Activated CD8-positive, alpha-beta memory T cell treated with anti-CD3 and anti-CD28 coated beads for 24 hours (primary cell): ENCODE measurements at regions not wholly inside any gene's neighbourhood (a gene's known extent, or its start where the extent isn't known, plus 50 kb on each side); places are given as distances from the start of the nearest gene placed in this dataset.

ENCODE experiments used
- DNase-seq: peaks from one replicate; pipeline ENCODE4 v3.0.0-alpha.2; 2020

DNA sequence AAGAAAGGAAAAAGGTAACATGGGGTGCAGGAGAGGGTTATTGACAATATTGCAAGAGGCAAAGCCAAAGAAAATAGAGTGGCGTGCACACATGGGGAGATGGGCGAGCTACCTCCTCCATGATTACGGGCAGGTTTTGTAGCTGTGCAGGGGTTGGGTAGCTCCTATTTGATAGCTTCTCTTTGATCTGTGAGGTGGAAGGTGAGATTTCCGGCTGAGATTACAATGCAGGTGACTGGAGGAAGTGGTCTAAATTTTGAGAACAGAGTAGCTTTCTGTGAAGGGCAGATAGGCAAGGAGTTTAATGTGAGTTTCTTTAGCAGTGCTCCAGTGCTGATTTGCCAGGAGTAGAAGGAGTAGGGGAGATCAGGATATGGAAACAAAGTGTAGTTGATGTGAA is 263.4 kb downstream of the PLA2G4A start:
- no peak for DNase-seq

DNA sequence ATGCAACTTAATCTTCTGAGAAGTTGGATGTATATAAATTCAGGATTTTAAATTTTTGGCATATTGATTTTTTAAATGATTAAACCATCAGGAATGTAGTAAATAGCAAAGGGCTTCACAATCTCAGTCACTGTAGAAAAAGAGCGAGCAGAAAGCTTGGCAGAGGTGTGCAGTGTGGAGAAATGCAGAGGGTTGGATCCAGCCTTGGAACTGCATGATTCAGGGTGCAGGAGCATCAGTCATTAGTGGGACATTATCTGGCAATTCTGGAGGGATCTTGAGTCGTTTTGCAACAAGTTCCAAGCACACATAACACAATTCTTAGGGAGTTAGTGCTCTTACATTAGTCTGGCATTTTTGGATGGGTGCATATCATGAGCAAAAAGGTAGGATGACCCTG is 267.9 kb downstream of the PLA2G4A start:
- no peak for DNase-seq

GRCh38 chr1:187110351-187110750 is 281.6 kb downstream of the PLA2G4A start:
- no peak for DNase-seq

GRCh38 chr1:187114792-187115191 is 286.0 kb downstream of the PLA2G4A start:
- DNase-seq: no peak

GRCh38 chr1:187121661-187122060 is 292.9 kb downstream of the PLA2G4A start:
- no peak for DNase-seq

DNA sequence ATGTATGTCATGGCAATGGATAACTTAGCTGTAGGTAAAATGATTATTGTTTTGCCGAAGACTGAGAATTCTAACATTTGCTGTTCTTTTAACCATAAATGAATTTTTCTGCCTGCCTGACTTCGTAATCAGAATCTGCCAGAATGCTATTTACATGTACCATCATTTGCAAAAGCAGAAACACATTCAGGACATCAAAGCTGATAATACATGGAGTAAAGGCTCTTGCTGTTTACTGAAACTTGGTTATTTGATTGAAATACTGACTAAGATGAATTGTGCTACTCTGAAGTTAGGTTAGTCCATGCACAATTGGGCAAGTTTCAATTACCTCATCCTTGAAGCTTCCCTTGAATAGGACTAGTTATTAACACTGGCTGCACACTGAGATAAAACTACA is 293.8 kb downstream of the PLA2G4A start:
- no peak for DNase-seq

- no peak for DNase-seq
Observed at GRCh38 chr1:187129132-187129531, 300.4 kb downstream of the PLA2G4A start.

- no peak for DNase-seq
Observed at GRCh38 chr1:187143783-187144182, 315.0 kb downstream of the PLA2G4A start.

- no peak for DNase-seq
Observed at GRCh38 chr1:187146388-187146787, 317.6 kb downstream of the PLA2G4A start.

- no peak for DNase-seq
Observed at GRCh38 chr1:187151555-187151954, 322.8 kb downstream of the PLA2G4A start.

DNA sequence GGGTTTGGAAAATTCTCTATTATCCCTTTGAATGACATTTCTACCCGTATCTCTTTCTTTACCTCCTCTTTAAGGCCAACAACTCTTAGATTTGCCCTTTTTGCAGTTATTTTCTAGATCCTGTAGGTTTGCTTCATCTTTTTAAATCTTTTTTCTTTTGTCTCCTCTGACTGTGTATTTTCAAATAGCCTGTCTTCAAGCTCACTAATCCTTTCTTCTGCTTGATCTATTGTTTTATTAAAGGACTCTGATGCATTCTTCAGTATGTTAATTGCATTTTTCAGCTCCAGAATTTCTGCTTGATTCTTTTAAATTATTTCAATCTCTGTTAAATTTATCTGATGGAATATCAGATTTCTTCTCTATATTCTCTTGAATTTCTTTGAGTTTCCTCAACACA is 324.3 kb downstream of the PLA2G4A start:
- no peak for DNase-seq

DNA sequence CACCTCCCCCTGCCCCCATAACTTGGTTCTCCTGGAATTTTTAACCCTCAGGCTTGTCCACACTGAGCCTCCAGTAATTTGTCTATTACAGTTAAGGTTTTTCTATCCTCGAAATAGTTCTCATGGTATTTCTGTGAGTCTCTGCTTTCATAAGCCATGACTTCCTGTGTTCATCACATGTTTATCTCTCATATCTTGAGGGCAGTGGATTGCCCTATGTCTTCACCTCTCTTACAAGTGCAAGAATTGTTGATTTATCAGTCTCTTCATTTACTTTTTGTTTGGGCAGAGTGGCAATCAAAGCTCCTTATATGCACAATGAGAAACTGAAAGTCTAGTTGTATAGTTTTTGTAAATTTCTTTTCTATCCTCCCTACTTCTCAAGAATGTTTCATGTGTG is 328.4 kb downstream of the PLA2G4A start:
- no peak for DNase-seq

GRCh38 chr1:187157552-187157951 is 328.8 kb downstream of the PLA2G4A start:
- DNase-seq: no peak

- no peak for DNase-seq
Observed at GRCh38 chr1:187167555-187167954, 338.8 kb downstream of the PLA2G4A start.

DNA sequence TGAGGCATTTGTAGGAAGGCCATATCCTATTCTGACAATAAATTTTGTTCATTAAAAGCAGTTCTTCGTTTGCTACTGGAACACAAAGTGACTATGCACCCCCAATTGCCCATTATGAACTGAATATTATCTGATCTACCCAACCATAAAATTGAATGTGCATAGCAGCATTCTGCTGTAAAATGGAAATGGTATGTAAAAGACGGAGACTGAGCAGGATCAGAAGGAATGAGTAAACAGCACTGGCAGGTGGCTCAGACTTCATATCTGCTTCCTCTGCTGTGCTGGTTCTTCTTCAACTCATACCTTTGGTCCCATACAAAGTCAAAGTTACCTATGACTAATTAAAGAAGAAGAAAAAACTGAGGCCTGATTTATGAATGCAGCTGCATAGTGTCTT is 339.5 kb downstream of the PLA2G4A start:
- no peak for DNase-seq

GRCh38 chr1:187185389-187185788 is 356.6 kb downstream of the PLA2G4A start:
- DNase-seq: no peak

DNA sequence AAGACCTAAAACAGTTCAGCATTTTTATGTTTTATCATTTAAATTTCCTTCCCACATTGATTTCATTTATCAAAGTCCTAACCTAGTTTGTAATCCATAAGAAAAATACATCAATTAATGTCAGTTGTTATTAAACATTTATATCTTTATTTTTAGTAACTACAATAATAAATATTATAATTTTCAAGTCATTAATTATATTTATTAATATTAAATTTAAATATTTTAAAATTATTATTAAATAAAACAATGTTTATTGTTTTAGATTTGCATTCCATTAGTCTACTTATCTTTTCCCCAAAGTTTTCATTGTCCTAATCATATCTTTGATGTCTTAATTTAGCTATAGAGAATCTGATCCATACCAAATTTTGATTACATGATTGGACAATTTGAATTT is 368.9 kb downstream of the PLA2G4A start:
- no peak for DNase-seq

- no peak for DNase-seq
Observed at GRCh38 chr1:187203257-187203656, 374.5 kb downstream of the PLA2G4A start.

- DNase-seq: no peak
Observed at GRCh38 chr1:187212377-187212776, 383.6 kb downstream of the PLA2G4A start.

- DNase-seq: no peak
Observed at GRCh38 chr1:187226396-187226795, 397.6 kb downstream of the PLA2G4A start.

DNA sequence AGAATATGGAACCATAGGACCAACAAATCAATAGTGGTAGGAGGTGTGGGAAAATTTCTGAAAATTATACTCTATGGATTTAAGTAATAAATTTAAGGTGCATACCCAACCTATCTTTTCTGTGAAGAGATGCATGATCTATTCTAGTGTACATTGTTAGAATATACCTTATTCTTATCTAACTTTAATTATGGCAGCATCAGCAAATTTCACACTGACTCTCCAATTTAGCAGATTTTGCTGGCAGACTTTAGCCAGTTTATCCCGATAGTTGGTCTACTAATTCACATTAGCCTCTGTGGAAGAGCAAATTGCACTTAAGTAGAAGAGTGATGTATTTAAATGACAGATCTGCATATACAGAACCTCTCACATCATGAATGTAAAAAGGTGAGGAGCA is 400.0 kb downstream of the PLA2G4A start:
- no peak for DNase-seq

DNA sequence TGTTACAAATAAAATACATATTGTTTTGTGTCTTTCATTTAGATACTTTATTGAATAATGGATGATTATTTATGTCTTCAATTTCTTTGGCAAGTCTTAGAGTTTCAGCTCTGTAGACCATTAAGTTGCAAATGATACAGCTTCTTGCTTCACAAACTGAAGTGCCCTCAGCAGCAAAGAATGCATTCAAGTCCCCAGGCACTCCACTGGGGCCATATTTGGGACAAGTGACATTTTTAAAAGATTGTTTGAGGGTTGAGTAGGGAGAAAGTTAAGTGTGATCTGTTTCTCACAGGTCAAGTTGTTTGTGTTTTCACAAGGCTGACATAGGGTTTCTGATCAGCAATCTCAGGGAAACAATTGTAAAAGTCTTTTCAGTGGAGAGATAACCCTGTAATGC is 400.7 kb downstream of the PLA2G4A start:
- no peak for DNase-seq

DNA sequence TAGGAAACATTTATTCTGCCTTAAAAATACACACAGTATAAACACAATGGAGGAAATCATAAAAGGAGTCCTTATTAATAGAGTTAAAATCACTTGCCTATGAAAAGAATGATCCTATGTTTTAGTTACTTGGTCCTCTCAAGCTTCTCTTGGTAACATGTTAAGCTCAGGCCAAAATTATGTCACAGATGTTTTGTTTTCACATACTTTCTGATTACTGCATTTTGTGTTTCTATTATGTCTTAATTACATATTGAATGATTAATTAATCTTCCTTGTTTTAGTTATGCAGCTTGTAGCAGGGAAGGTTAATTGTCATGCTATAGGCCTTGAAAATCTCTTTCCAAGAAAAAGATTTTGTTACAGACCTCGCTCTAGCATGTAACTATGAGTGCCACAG is 406.0 kb downstream of the PLA2G4A start:
- no peak for DNase-seq

GRCh38 chr1:187236199-187236598 is 407.4 kb downstream of the PLA2G4A start:
- no peak for DNase-seq

- DNase-seq: no peak
Observed at GRCh38 chr1:187236676-187237075, 407.9 kb downstream of the PLA2G4A start.

DNA sequence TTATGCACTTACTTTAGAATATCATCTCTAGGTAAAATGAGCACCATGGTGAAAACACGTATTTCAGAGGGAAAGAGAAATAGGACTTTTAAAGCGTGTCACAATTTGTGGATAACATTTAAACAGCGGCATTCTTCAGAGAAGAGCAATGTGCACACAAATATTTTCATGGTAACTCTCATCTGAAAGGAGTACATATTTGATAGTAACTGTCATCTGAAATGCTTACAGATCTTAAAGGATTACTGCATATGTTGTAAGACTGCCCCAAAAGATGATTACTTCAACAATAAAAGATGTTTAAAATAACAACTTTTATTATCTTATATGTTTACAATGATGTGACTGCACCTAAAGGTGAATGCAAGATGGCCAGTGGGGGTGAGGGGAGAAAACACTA is 408.8 kb downstream of the PLA2G4A start:
- no peak for DNase-seq
